SIG-M5 treated with dmso at 0.1 percent for 504 hours (cell line): ENCODE measurements at regions not wholly inside any gene's neighbourhood (a gene's known extent, or its start where the extent isn't known, plus 50 kb on each side); places are given as distances from the start of the nearest gene placed in this dataset.
A peak's percentile ranks its signal among the peaks of the same experiment; 100 is the strongest.

ENCODE experiments used
- DNase-seq: peaks from one replicate; lab custom pipeline; 2025; ENCODE audit not compliant: unreplicated experiment; lab: John Stamatoyannopoulos, UW

- no peak for DNase-seq
Observed at GRCh38 chr11:116231543-116231942, 541.2 kb downstream of the BUD13 start.

GRCh38 chr11:116230438-116230837 lies 542.3 kb downstream of the BUD13 start:
- no peak for DNase-seq

- no peak for DNase-seq
Observed at GRCh38 chr11:116229236-116229970, 543.4 kb downstream of the BUD13 start.

- DNase-seq = no peak
Observed at GRCh38 chr11:116226731-116227130, 546.1 kb downstream of the BUD13 start.

GRCh38 chr11:116225784-116226585 lies 546.8 kb downstream of the BUD13 start:
- DNase-seq = no peak

DNA sequence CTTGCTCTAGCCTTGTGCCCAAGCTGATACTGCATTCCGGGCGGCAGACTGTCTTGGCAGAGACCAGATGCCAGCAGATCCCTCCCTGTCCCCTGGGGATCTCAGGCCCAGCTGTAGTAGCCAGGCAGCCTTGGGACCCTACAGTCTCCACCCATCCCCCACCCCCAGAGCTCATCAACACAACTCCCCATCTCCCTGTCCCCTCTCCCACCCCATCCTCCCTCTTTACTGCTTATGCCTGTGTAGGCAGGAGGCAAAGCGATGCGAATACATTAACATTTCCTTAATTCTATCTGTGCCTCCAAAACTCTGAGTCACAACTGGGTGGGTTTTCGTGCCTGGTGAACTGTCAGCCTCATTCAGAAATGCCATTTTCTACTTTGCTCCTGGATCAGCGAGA lies 547.6 kb downstream of the BUD13 start:
- DNase-seq = no peak

GRCh38 chr11:116224889-116225200 lies 547.9 kb downstream of the BUD13 start:
- DNase-seq = no peak

- DNase-seq = peak; percentile 14
Observed at GRCh38 chr11:116224154-116224888, 548.5 kb downstream of the BUD13 start.

DNA sequence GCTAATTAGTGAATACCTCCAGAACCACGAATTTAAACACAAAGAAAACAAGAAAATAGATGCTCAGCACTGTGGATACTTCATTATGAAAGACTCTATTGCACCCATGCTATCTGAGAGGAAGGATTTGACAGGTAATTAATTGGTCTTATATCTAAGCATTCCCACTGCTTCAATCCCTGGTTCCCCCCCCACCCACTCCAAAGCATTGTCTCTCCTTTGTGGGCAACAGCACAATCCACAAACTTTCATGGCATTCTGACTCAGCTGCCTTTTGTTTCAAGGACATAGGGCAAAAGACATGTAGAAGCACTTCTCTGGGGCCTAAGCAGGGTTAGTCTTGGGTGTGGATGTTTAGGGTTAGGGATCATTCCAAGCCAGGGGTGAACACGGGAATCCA lies 551.4 kb downstream of the BUD13 start:
- DNase-seq = no peak

DNA sequence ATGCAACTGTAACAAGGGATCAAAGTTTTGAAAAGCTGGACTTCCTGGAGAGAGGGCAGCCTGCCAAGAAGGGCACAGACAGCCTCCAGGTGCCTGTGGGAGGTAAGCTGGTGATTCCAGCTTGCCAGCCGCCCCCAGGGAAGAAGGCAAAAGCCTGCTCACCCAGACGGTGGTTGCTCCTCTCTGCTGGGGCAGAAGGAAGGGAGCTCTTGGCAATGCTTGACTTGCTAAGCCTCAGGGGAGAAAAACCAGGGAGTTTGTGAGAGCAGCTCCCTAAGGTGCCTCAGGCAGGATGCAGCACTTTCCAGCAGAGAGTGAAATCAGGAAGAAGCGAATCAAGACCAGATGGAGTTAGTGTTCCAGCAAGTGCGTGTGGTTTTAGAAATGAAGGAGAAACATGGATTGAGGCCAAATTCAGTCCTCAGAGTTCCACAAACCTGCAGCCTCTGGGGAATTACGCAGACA lies 553.6 kb downstream of the BUD13 start:
- no peak for DNase-seq

DNA sequence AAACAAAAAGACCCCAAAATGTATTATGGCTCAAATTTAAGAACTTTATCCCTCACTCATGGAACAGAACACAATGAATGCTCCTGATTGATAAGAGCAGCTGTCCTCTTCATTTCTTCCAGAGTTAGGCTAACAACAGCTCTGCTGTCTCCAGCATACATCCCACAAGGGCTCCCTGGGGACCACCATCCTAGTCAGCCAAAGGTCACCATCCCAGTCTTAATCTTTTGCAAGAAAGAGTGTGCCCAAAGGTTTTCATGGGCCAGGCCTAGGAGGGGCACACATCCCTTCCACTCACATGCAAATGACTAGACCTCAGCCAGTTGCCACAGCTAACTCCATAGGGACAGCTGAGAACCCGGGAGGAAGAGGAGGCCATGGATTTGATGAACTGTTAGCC lies 555.3 kb downstream of the BUD13 start:
- no peak for DNase-seq

- peak; percentile 3 for DNase-seq
Observed at GRCh38 chr11:116217006-116217405, 555.8 kb downstream of the BUD13 start.

DNA sequence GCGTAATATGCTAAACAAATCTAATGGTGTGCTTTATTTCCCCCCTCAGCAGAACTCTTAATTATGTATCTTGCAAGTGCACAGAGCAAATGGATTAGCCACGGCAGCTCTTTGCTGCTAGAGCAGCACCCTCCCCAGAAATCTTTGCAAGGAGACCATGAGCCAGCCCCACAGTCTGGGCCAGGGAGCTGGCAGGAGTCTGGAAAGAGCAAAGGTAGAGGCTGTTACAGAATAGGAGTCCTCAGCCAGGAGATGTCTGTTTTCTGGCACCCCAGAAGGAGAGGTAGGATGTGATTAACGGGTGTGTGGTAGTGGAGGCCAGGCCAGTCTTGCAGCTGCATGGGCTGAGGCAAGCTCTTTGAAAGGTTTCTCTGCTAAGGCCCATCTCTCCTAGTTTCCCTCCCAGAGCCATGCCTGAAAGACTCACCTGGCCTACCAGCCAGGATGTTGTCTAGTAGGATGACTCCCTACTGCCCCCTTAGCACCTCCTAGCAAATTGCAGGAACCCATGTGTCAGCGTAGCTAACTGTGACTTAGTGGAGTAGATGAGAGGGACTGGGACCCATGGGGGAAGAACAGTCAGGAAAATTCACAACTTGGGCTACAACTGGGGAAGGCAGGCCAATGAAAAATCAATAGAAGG lies 557.2 kb downstream of the BUD13 start:
- no peak for DNase-seq

DNA sequence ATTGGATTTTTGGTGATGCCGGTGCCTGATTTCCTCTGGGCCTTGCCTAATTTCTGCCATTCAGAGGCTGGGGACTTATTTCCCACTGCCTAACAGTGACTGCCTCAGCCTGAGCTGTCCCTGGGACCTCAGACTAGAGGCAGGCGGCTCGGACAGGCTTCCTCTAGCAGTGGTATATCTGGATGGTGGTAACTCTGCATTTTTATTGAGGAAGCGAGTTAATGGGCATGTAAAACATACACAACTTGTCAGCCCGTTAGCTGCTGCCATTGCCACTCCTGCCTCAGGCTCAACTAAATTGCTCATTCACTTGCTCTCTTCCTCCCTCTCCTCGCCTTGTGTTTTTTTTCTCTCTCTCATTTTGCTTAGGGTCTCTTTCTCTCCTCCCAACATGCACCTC lies 561.6 kb downstream of the BUD13 start:
- no peak for DNase-seq

DNA sequence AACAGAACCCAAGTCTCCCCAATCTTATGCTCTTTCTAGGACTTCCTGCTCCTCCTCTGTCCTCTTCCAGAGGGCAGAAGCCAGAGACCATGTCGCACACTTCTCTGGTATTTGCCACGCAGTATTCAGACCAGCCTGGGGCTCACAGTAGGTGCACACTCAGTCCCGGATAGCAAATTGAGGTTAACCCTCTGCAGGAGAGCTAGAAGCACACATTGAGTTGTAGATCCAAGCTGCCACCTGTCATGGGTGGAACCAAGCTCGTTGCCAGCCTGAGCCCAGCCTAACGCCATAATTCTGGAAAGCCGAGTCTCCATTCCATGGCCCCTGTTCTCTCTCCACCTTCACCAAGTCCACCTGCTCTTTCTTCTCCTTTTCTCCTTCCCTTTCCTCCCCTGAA lies 562.1 kb downstream of the BUD13 start:
- DNase-seq = no peak

DNA sequence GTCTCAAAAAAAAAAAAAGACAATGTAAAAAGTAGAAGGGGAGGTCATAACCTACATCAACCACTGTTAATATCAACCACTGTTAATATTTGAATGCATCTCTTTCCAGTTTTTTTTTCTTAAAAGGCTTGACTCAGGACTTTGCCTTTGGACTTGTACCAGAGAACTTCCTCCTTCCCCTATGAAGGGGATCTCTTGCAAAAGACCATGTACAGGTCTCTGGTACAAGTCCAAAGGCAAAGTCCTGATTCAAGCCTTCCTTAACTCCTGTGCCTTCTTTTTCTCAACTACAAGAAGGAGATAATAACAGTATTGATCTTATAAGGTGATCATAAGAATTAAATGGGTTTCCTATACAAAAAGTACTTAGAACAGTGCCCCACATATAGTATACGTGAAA lies 563.5 kb downstream of the BUD13 start:
- no peak for DNase-seq

GRCh38 chr11:116207421-116208141 lies 565.2 kb downstream of the BUD13 start:
- DNase-seq = no peak

DNA sequence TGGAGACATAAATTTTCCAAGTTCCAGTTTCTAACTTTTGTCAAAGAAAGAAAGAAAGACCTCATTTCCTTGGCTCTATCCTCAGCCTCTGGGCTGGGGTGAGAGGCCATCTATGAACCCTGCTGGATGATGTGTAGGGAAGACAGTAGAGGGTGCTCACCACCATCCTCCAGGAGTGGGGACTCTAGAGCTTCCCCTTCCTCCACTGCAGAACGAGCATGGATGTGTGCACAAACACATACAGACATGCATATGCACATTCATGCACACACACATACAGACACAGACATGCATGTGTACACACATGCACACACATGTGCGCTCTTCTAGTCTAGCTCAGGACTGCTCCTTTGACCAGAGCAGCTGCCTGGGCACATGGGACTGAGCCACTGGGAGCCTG lies 565.8 kb downstream of the BUD13 start:
- no peak for DNase-seq

GRCh38 chr11:116202922-116203321 lies 569.9 kb downstream of the BUD13 start:
- DNase-seq = no peak

- no peak for DNase-seq
Observed at GRCh38 chr11:116200564-116200963, 572.2 kb downstream of the BUD13 start.

DNA sequence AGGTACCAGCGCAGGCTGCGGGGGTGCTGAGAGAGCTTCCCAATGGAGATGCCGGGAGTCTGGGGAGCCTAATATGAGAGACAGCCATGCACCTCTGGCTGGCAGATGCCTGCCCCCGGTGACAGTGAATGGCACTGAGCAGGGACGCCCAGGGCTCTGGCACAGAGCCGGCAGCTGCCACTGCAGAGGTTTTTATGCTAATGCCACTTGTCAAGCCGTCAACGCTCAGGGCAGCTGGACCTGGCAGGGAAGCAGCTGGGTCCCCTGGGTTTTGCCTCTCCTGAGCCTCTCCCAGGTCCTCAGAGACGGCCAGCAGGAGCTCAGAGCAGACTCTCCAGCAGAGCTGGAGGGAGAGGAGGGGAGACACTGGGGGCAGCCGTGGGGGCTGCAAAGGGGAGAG lies 573.6 kb downstream of the BUD13 start:
- DNase-seq = no peak
